GM10266 (cell line): ENCODE measurements at regions not wholly inside any gene's neighbourhood (a gene's known extent, or its start where the extent isn't known, plus 50 kb on each side); places are given as distances from the start of the nearest gene placed in this dataset.

Experiments
- DNase-seq: peaks from one replicate; pipeline ENCODE4 v3.0.0; 2012; ENCODE audit errors: extremely low spot score
- TF ChIP-seq, protein P1 (sequence below): IDR thresholded peaks from 2 replicates; pipeline ENCODE4 v1.5.1; 2012; ENCODE audit warnings: mild to moderate bottlenecking, low read depth; ENCODE audit not compliant: control insufficient read depth, insufficient read depth; ENCODE audit errors: missing control alignments

DNA sequence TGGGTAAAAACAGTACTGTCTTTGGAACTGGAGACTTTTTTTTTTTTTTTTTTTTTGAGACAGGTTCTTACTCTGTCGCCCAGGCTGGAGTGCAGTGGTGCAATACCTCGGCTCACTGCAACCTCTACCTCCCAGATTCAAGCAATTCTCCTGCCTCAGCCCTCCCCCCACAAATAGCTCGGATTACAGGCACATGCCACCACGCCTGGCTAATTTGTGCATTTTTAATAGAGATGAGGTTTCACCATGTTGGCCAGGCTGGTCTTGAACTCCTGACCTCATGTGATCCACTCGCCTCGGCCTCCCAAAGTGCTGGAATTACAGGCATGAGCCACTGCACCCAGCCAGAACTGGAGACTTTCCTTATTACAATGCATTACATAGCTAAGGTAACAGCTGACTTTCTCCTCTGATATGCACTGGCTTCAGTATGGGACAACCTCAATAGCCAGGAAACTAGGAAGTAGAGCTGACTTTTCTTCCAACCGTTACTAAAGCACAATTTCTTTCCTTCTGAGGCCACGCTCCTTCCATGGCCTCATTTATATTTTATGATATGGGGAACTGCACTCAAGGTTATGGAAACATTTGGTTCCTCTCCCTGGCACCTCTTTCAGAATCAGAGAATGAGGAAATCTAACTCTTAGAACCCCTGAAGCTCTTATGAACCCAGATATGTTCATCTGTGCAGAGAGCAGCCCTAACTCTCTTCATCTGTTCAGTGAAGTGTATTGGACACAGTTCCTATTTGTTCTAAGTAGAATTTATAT lies 53.5 kb upstream of the FAM9B start:
- DNase-seq: no peak
- TF ChIP-seq, protein P1, sequence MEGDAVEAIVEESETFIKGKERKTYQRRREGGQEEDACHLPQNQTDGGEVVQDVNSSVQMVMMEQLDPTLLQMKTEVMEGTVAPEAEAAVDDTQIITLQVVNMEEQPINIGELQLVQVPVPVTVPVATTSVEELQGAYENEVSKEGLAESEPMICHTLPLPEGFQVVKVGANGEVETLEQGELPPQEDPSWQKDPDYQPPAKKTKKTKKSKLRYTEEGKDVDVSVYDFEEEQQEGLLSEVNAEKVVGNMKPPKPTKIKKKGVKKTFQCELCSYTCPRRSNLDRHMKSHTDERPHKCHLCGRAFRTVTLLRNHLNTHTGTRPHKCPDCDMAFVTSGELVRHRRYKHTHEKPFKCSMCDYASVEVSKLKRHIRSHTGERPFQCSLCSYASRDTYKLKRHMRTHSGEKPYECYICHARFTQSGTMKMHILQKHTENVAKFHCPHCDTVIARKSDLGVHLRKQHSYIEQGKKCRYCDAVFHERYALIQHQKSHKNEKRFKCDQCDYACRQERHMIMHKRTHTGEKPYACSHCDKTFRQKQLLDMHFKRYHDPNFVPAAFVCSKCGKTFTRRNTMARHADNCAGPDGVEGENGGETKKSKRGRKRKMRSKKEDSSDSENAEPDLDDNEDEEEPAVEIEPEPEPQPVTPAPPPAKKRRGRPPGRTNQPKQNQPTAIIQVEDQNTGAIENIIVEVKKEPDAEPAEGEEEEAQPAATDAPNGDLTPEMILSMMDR: no peak

DNA sequence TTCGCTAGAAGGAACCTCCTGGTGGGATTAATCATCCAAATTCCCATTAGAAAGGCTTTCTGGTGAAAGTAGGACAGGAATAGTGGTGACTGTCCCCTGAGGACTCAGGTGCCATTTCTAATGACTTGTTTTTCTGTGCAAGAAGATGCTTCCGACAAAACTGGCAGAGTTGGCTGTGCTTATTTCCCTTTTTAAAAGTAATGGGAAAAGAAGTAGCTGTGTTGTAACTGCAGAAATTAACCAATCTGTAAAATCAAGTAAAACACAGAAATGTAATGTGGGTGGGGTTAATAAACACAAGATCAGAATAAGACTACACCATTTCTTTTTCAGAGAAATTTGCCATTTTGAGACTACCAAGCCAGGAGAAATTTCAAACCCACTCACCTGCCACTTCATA lies 55.0 kb upstream of the FAM9B start:
- TF ChIP-seq, protein P1: no peak
- no peak for DNase-seq

DNA sequence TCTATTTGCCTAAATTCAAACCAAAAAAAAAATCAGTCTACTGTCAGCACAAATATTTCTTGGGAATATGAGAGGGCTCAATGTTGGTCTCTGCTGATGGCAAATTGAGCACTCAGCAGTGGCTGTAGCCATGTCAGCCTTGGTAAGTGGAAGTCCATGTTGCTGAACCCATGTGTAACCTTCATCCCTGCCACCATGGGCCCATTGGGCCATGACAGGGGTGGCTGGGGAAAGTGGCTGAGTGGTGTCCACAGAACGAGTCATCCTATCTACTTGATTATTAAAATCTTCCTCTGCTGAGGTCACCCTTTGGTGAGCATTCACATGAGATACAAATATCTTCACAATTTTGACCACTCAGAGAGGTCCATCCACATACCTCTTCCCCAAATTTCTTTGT lies 56.8 kb upstream of the FAM9B start:
- DNase-seq: no peak
- TF ChIP-seq, protein P1: no peak

DNA sequence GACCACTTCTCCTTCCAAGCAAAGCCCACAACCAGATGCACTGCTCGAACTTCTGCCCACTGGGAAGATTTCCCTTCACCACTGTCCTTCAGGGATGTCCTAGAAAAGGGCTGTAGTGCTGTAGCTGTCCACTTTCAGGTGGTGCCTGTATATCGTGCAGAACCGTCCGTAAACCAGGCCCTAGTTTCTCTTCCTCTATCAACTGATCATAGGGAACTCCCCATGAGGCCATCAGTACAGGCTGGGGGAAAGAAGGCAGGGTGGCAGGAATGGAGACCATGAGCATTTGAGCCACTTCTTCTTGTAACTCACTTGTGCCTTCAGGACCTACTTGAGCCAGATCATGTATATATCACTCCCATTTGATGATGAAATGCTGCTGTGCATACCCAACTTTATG lies 57.3 kb upstream of the FAM9B start:
- TF ChIP-seq, protein P1: no peak
- DNase-seq: no peak

DNA sequence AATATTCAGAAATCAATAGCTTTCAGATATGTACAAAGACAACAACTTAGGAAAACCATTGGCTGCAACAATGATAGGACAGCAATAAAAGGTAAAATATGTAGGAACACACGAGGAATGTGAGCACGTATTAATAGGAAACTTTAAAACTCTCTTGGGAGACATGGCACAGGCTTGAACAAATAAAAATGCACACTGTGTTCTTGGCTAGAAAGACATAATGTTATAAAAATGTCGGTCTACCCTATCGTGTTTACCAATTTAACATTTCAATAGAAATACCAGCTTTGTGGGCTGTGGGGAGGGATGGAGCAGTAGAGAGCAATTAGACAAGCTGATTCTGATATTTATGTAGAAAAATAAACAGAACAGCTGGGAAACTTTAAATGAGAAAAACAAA lies 69.0 kb upstream of the FAM9B start:
- no peak for DNase-seq

DNA sequence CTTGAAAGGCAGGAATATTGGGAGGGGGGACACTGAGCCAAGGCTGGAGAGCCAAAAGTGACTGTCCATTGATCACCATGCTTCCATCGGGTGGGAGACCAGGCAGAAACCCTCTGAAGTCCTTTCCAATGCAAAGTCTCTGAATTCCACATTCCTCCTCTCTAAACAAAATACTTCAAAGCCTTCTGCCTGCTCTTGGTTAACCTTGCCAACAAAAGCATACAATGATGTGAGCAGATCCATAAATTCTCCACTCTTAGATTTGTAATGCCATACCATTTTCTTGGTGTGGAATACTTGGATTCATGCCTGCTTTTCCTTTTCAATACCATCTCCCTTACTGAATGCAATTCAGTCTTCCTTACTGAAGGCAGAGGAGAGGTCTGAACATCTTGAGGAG lies 74.1 kb upstream of the FAM9B start:
- DNase-seq: no peak

More for the DNA sequence above, 69.0 kb upstream of the FAM9B start:
- TF ChIP-seq, protein P1: no peak

DNA sequence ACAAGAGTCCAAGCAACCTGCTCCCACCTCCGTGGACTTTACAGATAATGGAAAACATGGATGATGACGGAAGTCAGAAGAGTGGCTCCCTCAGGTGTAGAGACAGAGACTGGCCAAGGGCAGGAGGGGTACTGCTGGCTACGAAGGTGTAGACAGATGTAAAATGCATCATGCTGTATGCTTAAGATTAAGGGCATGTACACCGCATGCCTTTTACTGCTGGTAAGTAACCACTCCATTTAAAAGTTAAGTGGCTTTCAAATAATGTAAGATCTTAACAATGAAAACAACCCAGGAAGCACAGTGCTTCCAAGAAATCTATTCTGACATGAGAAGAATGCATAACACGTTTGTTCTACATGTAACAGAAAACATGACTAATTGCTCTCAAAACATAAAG lies 76.9 kb upstream of the FAM9B start:
- TF ChIP-seq, protein P1: no peak
- no peak for DNase-seq

More for the DNA sequence above, 74.1 kb upstream of the FAM9B start:
- TF ChIP-seq, protein P1: no peak
